Fibroblast of upper back skin (primary cell): ENCODE measurements at regions not wholly inside any gene's neighbourhood (a gene's known extent, or its start where the extent isn't known, plus 50 kb on each side); places are given as distances from the start of the nearest gene placed in this dataset.

Source experiments
- DNase-seq: peaks from one replicate; pipeline ENCODE4 v3.0.0-alpha.2; 2013

GRCh38 chr5:56288873-56289601, 55.9 kb upstream of the ANKRD55 start:
- DNase-seq: no peak

GRCh38 chr5:56286015-56286884, 53.1 kb upstream of the ANKRD55 start:
- DNase-seq: peak; percentile 52

- DNase-seq: no peak
Observed at GRCh38 chr5:56282951-56283350, 49.8 kb upstream of the ANKRD55 start.
